ENCODE measurements at regions not wholly inside any gene's neighbourhood (a gene's known extent, or its start where the extent isn't known, plus 50 kb on each side); places are given as distances from the start of the nearest gene placed in this dataset.

DNA sequence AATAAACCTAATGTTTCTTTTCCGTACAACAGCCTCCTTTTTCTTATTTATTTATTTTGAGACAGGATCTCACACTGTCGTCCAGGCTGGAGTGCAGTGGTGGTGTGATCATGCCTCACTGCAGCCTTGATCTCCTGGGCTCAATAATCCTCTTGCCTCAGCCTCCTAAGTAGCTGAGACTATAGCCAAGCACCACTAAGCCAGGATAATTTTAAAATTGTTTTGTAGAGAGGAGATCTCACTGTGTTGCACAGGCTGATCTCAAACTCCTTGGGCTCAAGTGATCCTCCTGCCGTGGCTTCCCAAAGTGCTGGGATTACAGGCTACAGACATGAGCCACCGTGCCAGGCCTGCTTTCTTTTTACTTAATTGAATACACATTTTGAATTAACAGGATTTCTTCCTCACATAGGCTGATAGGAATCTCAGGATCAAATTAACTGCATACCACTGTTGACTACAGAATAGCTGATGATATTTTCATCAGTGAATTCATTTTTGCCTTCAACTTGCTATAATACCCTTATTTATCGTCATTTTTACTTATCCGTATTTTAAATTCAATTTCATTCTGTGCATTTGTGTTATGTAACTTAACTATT is 2010.5 kb downstream of the NCAM2 start:
- POLR2A ChIA-PET (ENCODE audit: partially characterized antibody), result no interaction called here
- intact Hi-C loops (cut with micrococcal nuclease), result no loop called here
- no peak for DNase-seq
- Mint-ChIP-seq H3K9me3 (peaks cover 0 to 8% (median 3%) of the 10 kb centered on the region in 8 donors), H3K27me3 (no peaks in the 10 kb centered on the region), H3K27ac (no peak overlapping the region), H3K36me3 (no peaks in the 10 kb centered on the region), H3K4me3 (no peak overlapping the region), H3K4me1 (no peaks in the 10 kb centered on the region)
- CTCF ChIA-PET (ENCODE audit: partially characterized antibody), result interaction anchor here (1.4 kb wide), 1 partner anchor 8 kb away, joined by 3 read pairs; no protein-coding TSS in a partner anchor
- Histone ChIP-seq H3K4me3 (ENCODE audit: low read length in 2 of 2) (no peak overlapping the region), H3K27me3 (ENCODE audit: insufficient read depth, low read length) (no peaks in the 10 kb centered on the region), H3K36me3 (ENCODE audit: insufficient read depth, low read length) (no peaks in the 10 kb centered on the region), H3K4me1 (ENCODE audit: insufficient read depth, low read length) (no peaks in the 10 kb centered on the region), H3K9me3 (ENCODE audit: control insufficient read depth in 1 of 2, low read length in 2 of 2) (peaks cover 0 to 6% of the 10 kb centered on the region in 2 donors), H3K27ac (ENCODE audit: low read depth, low read length) (no peak overlapping the region)

DNA sequence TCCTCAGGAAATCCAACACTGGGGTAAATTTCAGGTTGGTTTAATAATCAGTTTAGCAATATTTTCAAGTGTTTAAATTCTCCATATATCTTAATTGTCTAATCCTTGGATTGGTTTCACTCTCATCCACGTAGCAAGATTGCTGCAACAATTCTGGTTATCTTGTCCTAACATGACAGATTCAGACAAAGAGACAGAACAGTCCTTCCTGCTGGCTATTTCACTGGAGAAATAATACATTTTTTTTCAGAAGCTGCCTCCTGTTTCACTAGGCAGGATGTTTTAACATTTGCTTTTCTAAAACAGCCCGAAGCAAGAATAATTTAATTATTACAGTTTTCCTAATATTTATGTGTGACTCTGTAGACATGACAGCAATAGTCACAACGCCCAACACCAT is 2011.2 kb downstream of the NCAM2 start:
- Mint-ChIP-seq H3K4me3 (no peak overlapping the region), H3K27me3 (no peaks in the 10 kb centered on the region), H3K27ac (no peak overlapping the region), H3K9me3 (peaks cover 0 to 7% (median 3%) of the 10 kb centered on the region in 8 donors), H3K4me1 (no peaks in the 10 kb centered on the region), H3K36me3 (no peaks in the 10 kb centered on the region)
- Histone ChIP-seq H3K9me3 (ENCODE audit: control insufficient read depth in 1 of 2, low read length in 2 of 2) (peaks cover 0 to 2% of the 10 kb centered on the region in 2 donors), H3K27ac (ENCODE audit: low read depth, low read length) (no peak overlapping the region), H3K36me3 (ENCODE audit: insufficient read depth, low read length) (no peaks in the 10 kb centered on the region), H3K4me3 (ENCODE audit: low read length in 2 of 2) (no peak overlapping the region), H3K27me3 (ENCODE audit: insufficient read depth, low read length) (no peaks in the 10 kb centered on the region), H3K4me1 (ENCODE audit: insufficient read depth, low read length) (no peaks in the 10 kb centered on the region)
- ChIA-PET CTCF (ENCODE audit: partially characterized antibody) (no interaction called here), POLR2A (ENCODE audit: partially characterized antibody) (no interaction called here)
- intact Hi-C loops (cut with micrococcal nuclease), result no loop called here
- DNase-seq, result no peak

DNA sequence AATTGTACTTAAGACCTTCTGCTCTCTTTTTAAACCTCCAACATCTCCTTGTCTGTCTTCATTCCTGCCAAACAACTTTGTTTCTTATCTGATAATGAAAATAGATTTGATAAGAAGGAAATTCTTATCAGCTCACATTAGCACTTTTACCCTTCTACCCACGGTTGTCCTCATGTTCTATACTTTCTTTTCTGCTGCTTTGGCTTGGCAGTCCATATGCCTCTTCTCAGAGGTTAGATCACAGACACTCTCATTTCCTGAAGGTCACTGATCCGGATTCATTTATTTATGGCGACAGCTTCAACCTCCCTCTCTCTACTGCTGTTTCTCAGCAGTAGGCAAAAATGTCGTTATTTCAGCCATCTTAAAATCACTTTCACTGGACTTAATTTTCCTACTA is 2015.8 kb downstream of the NCAM2 start:
- no peaks in the 10 kb centered on the region for H3K36me3 ChIP-seq (ENCODE audit: insufficient read depth, low read length)
- no peak for DNase-seq
- H3K4me3 ChIP-seq (ENCODE audit: low read length in 2 of 2), result no peak overlapping the region
- H3K4me1 ChIP-seq (ENCODE audit: insufficient read depth, low read length), result no peaks in the 10 kb centered on the region
- H3K27ac ChIP-seq (ENCODE audit: low read depth, low read length), result no peak overlapping the region
- H3K4me3 Mint-ChIP-seq, result no peak overlapping the region
- no peaks in the 10 kb centered on the region for H3K27me3 Mint-ChIP-seq
- POLR2A ChIA-PET (ENCODE audit: partially characterized antibody), result no interaction called here
- H3K9me3 ChIP-seq (ENCODE audit: control insufficient read depth in 1 of 2, low read length in 2 of 2), result no peaks in the 10 kb centered on the region
- H3K27ac Mint-ChIP-seq, result no peak overlapping the region
- H3K36me3 Mint-ChIP-seq, result no peaks in the 10 kb centered on the region
- CTCF ChIA-PET (ENCODE audit: partially characterized antibody), result no interaction called here
- peaks cover 0 to 11% (median 8%) of the 10 kb centered on the region in 8 donors for H3K9me3 Mint-ChIP-seq
- no peaks in the 10 kb centered on the region for H3K27me3 ChIP-seq (ENCODE audit: insufficient read depth, low read length)
- H3K4me1 Mint-ChIP-seq, result no peaks in the 10 kb centered on the region
- intact Hi-C loops (cut with micrococcal nuclease), result no loop called here

GRCh38 chr21:23016617-23017016 is 2018.4 kb downstream of the NCAM2 start:
- Histone ChIP-seq H3K4me1 (ENCODE audit: insufficient read depth, low read length) (no peaks in the 10 kb centered on the region), H3K27me3 (ENCODE audit: insufficient read depth, low read length) (no peaks in the 10 kb centered on the region), H3K27ac (ENCODE audit: low read depth, low read length) (no peak overlapping the region), H3K4me3 (ENCODE audit: low read length in 2 of 2) (no peak overlapping the region), H3K36me3 (ENCODE audit: insufficient read depth, low read length) (no peaks in the 10 kb centered on the region), H3K9me3 (ENCODE audit: control insufficient read depth in 1 of 2, low read length in 2 of 2) (no peaks in the 10 kb centered on the region)
- peaks cover 0 to 13% (median 7%) of the 10 kb centered on the region in 8 donors for H3K9me3 Mint-ChIP-seq
- no peak overlapping the region for H3K4me3 Mint-ChIP-seq
- no peaks in the 10 kb centered on the region for H3K4me1 Mint-ChIP-seq
- intact Hi-C loops (cut with micrococcal nuclease), result no loop called here
- no peaks in the 10 kb centered on the region for H3K27me3 Mint-ChIP-seq
- CTCF ChIA-PET (ENCODE audit: partially characterized antibody), result interaction anchor here (1.2 kb wide), 1 partner anchor 9 kb away, joined by 3 read pairs; no protein-coding TSS in a partner anchor
- POLR2A ChIA-PET (ENCODE audit: partially characterized antibody), result no interaction called here
- H3K36me3 Mint-ChIP-seq, result no peaks in the 10 kb centered on the region
- no peak for DNase-seq
- no peak overlapping the region for H3K27ac Mint-ChIP-seq

- intact Hi-C loops (cut with micrococcal nuclease), result no loop called here
- POLR2A ChIA-PET (ENCODE audit: partially characterized antibody), result no interaction called here
- H3K4me1 ChIP-seq (ENCODE audit: insufficient read depth, low read length), result no peaks in the 10 kb centered on the region
- no peaks in the 10 kb centered on the region for H3K27me3 ChIP-seq (ENCODE audit: insufficient read depth, low read length)
- H3K9me3 ChIP-seq (ENCODE audit: control insufficient read depth in 1 of 2, low read length in 2 of 2), result no peaks in the 10 kb centered on the region
- Mint-ChIP-seq H3K36me3 (no peaks in the 10 kb centered on the region), H3K4me3 (no peak overlapping the region), H3K27me3 (no peaks in the 10 kb centered on the region), H3K9me3 (peaks cover 0 to 21% (median 7%) of the 10 kb centered on the region in 8 donors), H3K4me1 (no peaks in the 10 kb centered on the region), H3K27ac (no peak overlapping the region)
- CTCF ChIA-PET (ENCODE audit: partially characterized antibody), result no interaction called here
- H3K4me3 ChIP-seq (ENCODE audit: low read length in 2 of 2), result no peak overlapping the region
- H3K36me3 ChIP-seq (ENCODE audit: insufficient read depth, low read length), result no peaks in the 10 kb centered on the region
- H3K27ac ChIP-seq (ENCODE audit: low read depth, low read length), result no peak overlapping the region
- DNase-seq, result no peak
These were observed 2019.8 kb downstream of the NCAM2 start for GRCh38 chr21:23017989-23018388.

DNA sequence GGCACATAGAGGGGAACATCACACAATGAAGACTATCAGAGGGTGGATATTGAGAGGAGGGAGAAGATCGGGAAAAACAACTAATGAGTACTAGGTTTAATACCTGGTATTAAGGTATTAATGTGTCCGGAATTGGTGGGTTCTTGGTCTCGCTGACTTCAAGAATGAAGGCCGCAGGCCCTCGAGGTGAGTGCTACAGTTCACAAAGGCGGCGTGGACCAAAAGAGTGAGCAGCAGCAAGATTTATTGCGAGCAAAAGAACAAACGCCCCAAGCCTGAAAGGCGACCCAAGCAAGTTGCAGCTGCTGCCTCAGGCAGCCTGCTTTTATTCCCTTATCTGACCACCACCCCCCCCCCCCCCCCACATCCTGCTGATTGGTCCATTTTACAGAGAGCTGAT is 2022.8 kb downstream of the NCAM2 start:
- Histone ChIP-seq H3K9me3 (ENCODE audit: control insufficient read depth in 1 of 2, low read length in 2 of 2) (no peaks in the 10 kb centered on the region), H3K36me3 (ENCODE audit: insufficient read depth, low read length) (no peaks in the 10 kb centered on the region), H3K27me3 (ENCODE audit: insufficient read depth, low read length) (no peaks in the 10 kb centered on the region), H3K4me3 (ENCODE audit: low read length in 2 of 2) (no peak overlapping the region), H3K27ac (ENCODE audit: low read depth, low read length) (no peak overlapping the region), H3K4me1 (ENCODE audit: insufficient read depth, low read length) (no peaks in the 10 kb centered on the region)
- H3K27me3 Mint-ChIP-seq, result no peaks in the 10 kb centered on the region
- CTCF ChIA-PET (ENCODE audit: partially characterized antibody), result no interaction called here
- no peaks in the 10 kb centered on the region for H3K4me1 Mint-ChIP-seq
- no peak overlapping the region for H3K27ac Mint-ChIP-seq
- H3K36me3 Mint-ChIP-seq, result no peaks in the 10 kb centered on the region
- H3K4me3 Mint-ChIP-seq, result no peak overlapping the region
- DNase-seq, result no peak
- POLR2A ChIA-PET (ENCODE audit: partially characterized antibody), result interaction anchor here (0.6 kb wide), 1 partner anchor 839 kb away, joined by 4 read pairs; no protein-coding TSS in a partner anchor
- intact Hi-C loops (cut with micrococcal nuclease), result no loop called here
- H3K9me3 Mint-ChIP-seq, result peaks cover 0 to 16% (median 5%) of the 10 kb centered on the region in 8 donors

DNA sequence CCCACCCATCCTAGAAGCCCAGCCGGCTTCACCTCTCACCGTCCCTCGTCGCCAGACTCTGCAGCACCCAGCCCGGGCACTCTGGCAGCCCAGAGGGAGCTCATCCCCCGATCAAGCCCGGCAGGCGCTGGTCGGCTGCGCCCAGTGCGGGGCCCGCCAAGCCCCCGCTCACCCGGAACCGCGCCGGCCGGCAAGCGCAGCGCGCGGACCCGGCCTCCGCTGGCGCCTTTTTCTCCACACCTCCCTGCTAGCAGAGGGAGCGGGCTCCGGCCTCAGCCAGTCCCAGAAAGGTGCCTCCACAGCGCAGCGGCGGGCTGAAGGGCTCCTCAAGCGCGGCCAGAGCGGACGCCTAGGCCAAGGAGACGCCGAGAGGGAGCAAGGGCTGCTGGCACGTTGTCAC is 2023.3 kb downstream of the NCAM2 start:
- no peak overlapping the region for H3K4me3 Mint-ChIP-seq
- Histone ChIP-seq H3K36me3 (ENCODE audit: insufficient read depth, low read length) (no peaks in the 10 kb centered on the region), H3K9me3 (ENCODE audit: control insufficient read depth in 1 of 2, low read length in 2 of 2) (peaks cover 0 to 3% of the 10 kb centered on the region in 2 donors), H3K4me3 (ENCODE audit: low read length in 2 of 2) (no peak overlapping the region), H3K4me1 (ENCODE audit: insufficient read depth, low read length) (no peaks in the 10 kb centered on the region), H3K27ac (ENCODE audit: low read depth, low read length) (no peak overlapping the region), H3K27me3 (ENCODE audit: insufficient read depth, low read length) (no peaks in the 10 kb centered on the region)
- H3K9me3 Mint-ChIP-seq, result peaks cover 0 to 15% (median 5%) of the 10 kb centered on the region in 8 donors
- no peaks in the 10 kb centered on the region for H3K36me3 Mint-ChIP-seq
- no peaks in the 10 kb centered on the region for H3K4me1 Mint-ChIP-seq
- POLR2A ChIA-PET (ENCODE audit: partially characterized antibody), result interaction anchor here (0.6 kb wide), 1 partner anchor 839 kb away, joined by 4 read pairs; no protein-coding TSS in a partner anchor
- CTCF ChIA-PET (ENCODE audit: partially characterized antibody), result no interaction called here
- no peaks in the 10 kb centered on the region for H3K27me3 Mint-ChIP-seq
- no peak for DNase-seq
- intact Hi-C loops (cut with micrococcal nuclease), result no loop called here
- no peak overlapping the region for H3K27ac Mint-ChIP-seq

All from CD4-positive, alpha-beta memory T cell (primary cell).